COLO668 (cell line): ENCODE measurements at regions not wholly inside any gene's neighbourhood (a gene's known extent, or its start where the extent isn't known, plus 50 kb on each side); places are given as distances from the start of the nearest gene placed in this dataset.
"Not testable (repeated sequence)": the region's sequence is repeated elsewhere in the genome, so short reads cannot be mapped to it uniquely, and the experiment has no call there.

Experiments
- DNase-seq: peaks from one replicate; lab custom pipeline; 2025; ENCODE audit not compliant: unreplicated experiment; lab: John Stamatoyannopoulos, UW

GRCh38 chr7:142477079-142477651 lies 219.3 kb upstream of the PRSS58 start:
- no peak for DNase-seq

GRCh38 chr7:142476077-142476476 lies 218.2 kb upstream of the PRSS58 start:
- no peak for DNase-seq

DNA sequence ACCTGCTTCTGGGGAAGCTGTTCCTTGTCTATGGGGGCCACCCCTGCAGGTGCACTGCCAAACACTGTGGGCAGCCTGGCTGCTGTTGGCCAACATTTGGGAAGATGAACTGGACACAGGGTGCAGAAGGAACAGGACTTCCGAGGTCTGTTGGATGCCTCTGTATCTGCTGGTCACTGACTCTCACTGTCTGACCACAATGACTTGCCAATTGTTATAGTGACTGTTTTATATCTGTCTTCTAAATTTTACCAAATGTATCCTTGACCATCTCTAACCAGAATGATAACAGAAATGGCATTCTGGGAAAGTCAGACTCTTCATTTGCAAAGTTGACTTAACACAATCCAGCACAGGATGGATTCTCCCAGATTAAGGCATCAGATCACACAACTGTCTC lies 214.0 kb upstream of the PRSS58 start:
- DNase-seq: no peak

DNA sequence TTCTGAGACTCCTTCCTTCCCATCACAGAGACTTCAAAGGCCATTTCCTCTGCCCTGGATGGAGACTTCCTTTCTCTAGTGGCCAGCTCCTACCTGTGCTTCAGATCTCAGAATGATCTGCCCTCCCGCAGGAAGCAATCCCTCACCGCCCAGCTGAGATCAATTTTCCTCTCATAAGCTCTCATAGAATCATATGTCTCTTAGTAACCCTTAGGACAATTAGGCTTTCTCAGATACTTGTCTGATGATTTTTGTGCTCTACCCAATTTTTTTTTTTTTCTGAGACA lies 212.6 kb upstream of the PRSS58 start:
- no peak for DNase-seq

DNA sequence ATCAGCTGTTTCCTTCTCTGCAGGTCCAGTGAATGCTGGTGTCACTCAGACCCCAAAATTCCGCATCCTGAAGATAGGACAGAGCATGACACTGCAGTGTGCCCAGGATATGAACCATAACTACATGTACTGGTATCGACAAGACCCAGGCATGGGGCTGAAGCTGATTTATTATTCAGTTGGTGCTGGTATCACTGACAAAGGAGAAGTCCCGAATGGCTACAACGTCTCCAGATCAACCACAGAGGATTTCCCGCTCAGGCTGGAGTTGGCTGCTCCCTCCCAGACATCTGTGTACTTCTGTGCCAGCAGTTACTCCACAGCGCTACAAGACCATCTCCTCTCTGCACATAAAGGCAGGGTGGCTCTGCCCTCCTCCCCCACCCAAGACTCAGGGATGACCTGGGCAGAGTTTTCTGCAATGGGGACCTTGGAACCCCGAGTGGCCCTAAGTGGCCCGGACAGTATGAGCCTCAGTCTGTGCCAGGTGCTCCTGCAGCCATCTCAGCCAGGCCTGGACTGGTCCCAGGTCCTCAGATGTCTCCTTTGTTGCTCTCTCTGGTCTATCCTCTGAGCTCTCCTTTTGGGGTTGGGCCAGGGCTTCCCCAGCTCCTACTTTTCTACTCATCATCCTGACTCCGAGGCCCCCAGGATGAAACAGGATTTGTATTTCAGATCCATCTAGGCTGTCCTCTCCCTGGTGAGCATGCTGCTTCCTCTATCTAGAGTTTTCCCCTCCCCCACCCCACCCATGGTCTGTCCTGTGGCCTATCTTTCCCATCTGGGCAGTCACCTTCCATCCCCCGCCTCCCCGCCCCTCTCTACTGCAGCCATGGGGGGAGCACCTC lies 212.1 kb upstream of the PRSS58 start:
- no peak for DNase-seq

- no peak for DNase-seq
These were observed 211.2 kb upstream of the PRSS58 start for GRCh38 chr7:142468871-142469665.

DNA sequence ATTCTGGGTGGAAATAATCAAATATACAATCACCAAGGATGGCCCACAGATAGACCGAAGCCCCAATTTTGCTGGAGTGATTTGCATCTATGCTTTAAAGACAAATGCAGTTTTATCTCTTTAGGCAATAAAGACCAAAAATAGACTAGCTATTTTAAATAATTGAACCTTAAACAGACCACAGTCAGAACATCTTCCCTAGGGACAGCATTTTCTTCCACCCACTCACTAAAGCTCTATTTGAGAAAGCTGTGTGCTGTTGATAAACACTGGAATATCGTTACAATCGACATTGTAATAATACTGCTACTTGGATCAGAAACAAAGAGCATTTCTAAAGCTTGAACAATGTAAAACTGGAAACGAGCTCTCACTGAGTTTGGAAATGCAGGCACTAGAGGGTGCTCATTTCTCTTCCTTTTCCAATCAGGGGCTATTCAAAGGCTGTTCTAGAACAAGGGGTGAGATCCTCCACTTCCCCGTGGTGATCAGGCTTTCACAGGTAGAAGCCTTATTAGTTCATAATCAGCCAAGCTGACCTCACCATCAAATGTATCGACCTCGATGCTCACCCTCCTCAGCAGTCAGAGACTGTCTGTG lies 209.3 kb upstream of the PRSS58 start:
- DNase-seq: not testable (repeated sequence)

DNA sequence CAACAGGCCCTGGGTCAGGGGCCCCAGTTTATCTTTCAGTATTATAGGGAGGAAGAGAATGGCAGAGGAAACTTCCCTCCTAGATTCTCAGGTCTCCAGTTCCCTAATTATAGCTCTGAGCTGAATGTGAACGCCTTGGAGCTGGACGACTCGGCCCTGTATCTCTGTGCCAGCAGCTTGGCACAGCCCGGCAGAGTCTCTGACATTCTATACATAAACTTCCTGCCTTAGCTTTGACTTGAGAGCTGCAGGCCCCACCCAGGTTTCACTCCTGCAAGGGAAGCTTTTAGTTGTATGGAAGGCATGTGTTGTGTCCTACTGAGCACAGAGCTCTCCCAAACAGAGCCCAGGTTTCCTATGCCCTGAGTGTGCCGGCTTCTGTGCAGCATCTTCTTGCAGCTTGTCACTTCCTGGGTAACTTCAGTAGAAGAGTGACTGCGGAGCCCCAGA lies 205.6 kb upstream of the PRSS58 start:
- no peak for DNase-seq

DNA sequence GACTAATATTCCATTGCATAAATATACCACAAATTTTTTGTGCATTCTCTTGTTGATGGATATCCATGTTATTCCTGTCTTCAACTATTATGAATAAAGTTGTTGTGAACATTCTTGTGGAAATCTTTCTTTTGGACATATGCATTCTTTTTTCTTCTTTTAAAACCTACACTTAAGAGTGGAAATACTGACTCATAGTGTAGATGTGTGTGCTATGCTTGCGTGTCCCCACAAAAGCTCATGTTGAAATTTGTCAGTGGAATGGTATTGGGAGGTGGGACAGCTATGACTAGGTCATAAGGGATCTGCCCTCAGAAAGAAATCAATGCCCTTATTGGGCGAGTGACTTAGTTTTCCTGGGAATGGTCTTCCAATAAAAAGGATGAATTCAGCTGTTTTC lies 203.6 kb upstream of the PRSS58 start:
- DNase-seq: no peak

DNA sequence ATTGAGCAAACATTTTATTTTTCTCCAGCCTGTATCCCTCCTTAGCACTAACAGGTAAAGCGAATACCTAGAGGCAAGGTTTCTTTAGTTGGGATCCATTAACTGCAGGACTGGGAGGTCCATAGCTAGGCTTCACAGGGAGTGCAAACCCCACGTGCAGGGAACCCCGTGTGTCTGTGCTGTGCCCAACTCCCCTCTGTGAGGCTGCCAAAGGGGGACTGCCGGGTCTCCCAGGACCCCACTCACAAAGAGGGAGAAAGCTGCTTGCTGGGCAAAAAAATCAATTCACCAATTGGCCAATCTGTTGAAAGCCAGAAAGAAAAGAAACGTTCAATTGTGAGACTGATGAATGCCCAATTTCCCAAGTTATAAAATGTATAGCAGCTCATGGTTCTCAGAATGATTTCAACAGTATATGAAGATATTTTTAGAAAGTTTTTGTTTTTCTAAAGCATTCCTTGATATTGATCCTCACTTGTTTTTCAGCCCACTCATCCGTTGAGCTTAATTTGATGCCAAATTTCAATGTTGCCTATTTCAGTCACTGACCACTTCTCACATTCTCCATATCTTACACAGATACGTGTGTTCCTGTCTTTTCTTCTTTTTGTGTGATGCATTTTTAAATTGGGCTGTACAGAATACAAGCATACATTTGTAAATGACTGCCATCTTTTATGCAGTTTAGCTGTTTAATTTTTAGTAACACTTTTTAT lies 202.7 kb upstream of the PRSS58 start:
- no peak for DNase-seq

- peak; percentile 7 for DNase-seq
These were observed 201.7 kb upstream of the PRSS58 start for GRCh38 chr7:142459551-142459963.

DNA sequence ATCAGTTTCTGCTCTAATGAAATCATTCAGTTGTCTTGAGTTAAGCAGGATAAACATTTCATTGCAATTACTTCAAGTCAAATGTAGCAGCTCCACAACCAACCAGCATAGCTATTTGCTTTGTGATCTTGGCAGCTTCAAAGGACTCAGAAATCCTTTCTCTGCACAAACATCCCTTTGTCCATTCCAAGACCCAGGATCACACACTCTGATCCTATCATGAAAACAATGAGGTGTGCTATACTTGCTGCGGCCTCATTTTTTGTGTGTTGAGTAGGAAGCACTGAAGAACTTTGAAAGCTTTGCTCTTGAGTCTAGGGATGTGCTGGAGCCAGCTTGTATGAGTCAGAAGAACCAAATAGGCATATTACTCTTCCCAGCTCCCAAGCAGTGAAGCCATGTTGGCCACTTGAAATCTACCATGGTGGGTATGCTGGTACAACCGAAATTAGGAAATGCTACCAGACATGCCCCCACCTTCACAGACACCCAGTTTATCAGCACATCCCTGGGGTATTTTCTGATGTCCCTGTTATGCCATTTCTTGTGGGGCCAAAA lies 199.4 kb upstream of the PRSS58 start:
- no peak for DNase-seq

- DNase-seq: no peak
These were observed 197.5 kb upstream of the PRSS58 start for GRCh38 chr7:142455392-142455791.

DNA sequence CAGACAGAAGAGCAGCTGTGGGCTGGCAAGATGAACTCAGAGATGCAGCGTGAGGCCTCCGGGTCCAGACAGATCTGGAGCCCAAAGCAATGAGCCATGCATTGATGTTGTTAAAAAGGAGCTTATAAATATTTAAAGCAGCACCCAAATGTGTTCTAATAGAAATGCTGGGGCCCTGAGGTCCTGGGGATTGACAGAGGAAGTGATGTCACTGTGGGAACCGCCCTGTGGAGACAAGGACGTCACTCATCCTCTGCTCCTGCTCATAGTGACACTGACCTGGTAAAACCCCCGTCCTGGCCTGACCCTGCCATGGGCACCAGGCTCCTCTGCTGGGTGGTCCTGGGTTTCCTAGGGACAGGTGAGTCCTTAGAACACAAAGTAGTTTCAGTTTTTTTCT lies 197.0 kb upstream of the PRSS58 start:
- DNase-seq: no peak

DNA sequence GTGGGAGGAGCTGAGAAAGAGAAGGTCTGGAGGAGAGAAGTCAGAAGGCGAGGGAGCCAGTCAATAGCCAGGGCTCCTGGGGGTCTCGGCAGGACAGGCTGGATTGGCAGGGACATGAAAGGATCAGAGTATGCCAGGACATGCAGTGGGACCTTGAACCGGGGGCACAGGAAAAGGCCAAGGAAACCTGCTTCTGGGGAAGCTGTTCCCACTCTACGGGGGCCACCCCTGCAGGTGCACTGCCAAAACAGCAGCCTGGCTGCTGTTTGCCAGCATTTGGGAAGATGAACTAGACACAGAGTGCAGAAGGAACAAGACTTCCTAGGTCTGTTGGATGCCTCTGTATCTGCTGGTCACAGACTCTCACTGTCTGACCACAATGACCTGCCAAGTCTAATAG lies 194.9 kb upstream of the PRSS58 start:
- no peak for DNase-seq

GRCh38 chr7:142451817-142452216 lies 194.0 kb upstream of the PRSS58 start:
- DNase-seq: no peak

- DNase-seq: no peak
These were observed 193.4 kb upstream of the PRSS58 start for GRCh38 chr7:142451296-142451695.

DNA sequence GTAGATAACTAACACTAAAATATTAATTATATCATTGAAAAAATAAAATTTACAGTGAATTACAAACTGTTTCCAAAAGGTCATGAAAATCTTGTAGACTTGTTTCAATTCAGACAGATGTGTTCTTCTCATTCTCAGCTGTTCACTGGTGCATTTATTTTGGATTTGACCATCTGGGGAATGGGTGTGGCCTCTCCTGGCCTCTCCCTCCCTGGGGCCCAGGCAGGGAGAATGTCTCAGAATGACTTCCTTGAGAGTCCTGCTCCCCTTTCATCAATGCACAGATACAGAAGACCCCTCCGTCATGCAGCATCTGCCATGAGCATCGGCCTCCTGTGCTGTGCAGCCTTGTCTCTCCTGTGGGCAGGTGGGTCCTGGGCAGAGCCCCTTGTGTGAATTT lies 192.8 kb upstream of the PRSS58 start:
- no peak for DNase-seq

GRCh38 chr7:142450206-142450605 lies 192.3 kb upstream of the PRSS58 start:
- DNase-seq: no peak

DNA sequence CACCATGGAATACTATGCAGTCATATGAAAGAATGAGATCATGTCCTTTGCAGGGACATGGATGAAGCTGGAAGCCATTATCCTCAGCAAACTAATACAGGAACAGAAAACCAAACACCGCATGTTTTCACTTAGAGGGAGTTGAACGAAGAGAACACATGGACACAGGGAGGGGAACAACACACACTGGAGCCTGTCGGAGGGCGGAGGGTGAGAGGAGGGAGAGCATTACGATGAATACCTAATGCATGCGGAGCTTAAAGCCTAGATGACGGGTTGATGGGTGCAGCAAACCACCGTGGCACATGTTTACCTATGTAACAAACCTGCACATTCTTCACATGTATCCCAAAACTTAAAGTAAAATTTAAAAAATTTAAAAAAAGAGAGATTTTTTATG lies 191.0 kb upstream of the PRSS58 start:
- not testable (repeated sequence) for DNase-seq

GRCh38 chr7:142447762-142448161 lies 189.9 kb upstream of the PRSS58 start:
- no peak for DNase-seq
